ENCODE measurements at regions not wholly inside any gene's neighbourhood (a gene's known extent, or its start where the extent isn't known, plus 50 kb on each side); places are given as distances from the start of the nearest gene placed in this dataset.

DNA sequence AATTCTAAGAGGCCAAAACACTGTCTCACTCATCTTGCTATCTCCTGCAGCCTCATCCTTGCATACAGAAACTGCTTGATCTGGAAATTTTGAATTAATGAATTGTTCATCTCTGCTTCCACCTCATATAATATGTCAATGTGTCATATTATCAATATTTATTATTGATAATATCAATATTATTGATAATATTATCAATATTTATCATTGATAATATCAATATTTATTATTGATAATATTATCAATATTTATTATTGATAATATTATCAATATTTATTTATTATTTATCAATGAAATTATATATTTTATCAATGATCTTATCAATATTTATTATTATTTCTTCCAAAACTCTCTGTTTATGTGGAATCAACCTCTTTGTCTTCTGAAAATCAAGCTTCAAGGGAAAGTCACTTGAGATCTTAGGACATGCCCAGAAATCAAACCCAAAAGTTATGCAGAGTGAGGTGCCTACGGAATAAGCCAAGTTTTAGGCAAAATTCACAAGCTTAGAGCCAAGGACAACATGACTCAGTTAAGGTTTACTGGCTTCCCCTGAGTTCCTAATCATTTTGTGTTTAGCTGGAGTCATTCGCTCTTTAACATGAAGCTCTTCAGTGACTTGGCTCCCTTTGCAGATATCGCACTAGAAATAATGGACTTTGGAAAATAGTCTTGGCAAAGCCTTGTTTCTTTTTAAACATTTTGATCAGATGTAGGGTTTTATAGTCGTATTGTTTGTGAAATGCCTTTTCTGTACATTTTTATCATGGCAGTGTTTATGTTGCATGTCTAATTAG is 297.1 kb upstream of the RARB start:
- no peak overlapping the region for H3K27ac Mint-ChIP-seq
- no peaks in the 10 kb centered on the region for H3K27me3 Mint-ChIP-seq
- peaks cover 61% of the 10 kb centered on the region for H3K9me3 Mint-ChIP-seq
- no peaks in the 10 kb centered on the region for H3K36me3 Mint-ChIP-seq (ENCODE audit: low read depth)
- no peaks in the 10 kb centered on the region for H3K4me1 Mint-ChIP-seq (ENCODE audit: low read depth)
- intact Hi-C loops (cut with micrococcal nuclease) = no loop called here
- H3K4me3 Mint-ChIP-seq = no peak overlapping the region

DNA sequence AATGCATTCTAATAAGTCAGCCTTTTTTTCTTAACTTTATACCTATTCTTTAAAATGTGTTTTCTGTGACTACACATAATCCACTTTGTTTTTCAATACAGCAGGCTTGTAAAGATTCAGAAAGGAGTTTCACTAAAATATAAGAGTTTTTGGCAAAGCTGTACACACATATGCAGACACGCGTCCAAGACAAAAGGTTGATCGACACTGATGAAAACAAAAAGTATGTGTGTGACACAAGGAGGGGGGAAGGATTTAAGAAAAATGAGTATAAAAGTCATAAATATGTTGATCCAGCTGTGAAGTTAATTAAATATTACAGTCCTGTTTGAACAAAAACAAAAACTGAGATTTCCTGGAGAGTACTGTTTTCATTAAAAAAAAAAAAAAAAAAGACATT is 294.5 kb upstream of the RARB start:
- intact Hi-C loops (cut with micrococcal nuclease) = no loop called here
- no peak overlapping the region for H3K4me3 Mint-ChIP-seq
- H3K27ac Mint-ChIP-seq = no peak overlapping the region
- no peaks in the 10 kb centered on the region for H3K27me3 Mint-ChIP-seq
- H3K9me3 Mint-ChIP-seq = peaks cover 52% of the 10 kb centered on the region
- H3K36me3 Mint-ChIP-seq (ENCODE audit: low read depth) = no peaks in the 10 kb centered on the region
- no peaks in the 10 kb centered on the region for H3K4me1 Mint-ChIP-seq (ENCODE audit: low read depth)

DNA sequence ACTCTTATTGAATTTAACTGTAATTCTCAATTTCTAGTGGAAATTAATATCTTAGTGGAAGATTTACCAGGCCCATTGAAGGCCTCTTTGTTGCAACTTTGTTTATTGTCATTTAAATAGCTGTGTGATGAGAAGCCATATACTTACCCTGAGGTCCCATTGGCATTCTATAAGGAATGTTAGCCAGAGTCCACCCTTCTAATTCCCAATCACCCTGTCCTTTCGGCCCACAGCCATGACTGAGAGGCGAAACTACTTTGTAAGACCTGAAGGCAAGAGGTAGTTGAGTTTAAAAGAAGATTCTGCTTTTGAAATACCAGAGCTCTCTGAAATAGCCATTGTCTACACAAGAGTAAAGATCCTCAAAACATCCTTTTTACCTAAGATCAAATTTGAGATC is 290.5 kb upstream of the RARB start:
- Mint-ChIP-seq H3K4me3 (no peak overlapping the region), H3K9me3 (peaks cover 33% of the 10 kb centered on the region), H3K4me1 (ENCODE audit: low read depth) (no peaks in the 10 kb centered on the region), H3K27me3 (no peaks in the 10 kb centered on the region), H3K27ac (no peak overlapping the region), H3K36me3 (ENCODE audit: low read depth) (no peaks in the 10 kb centered on the region)
- intact Hi-C loops (cut with micrococcal nuclease) = no loop called here

DNA sequence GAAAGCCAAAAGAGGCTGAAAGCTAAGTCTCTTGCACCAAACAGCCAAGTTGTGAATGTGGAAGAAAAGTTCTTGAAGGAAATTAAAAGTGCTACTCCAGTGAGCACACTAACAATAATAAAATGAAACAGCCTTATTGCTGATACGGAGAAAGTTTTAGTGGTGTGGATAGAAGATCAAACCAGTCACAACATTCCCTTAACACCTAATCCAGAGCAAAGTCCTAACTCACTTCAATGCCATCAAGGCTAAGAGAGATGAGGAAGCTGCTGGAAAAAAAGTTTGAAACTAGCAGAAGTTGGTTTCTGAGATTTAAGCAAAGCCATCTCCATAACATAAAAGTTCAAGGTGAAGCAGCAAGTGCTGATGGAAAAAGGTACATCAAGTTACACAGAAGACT is 288.8 kb upstream of the RARB start:
- H3K4me3 Mint-ChIP-seq = no peak overlapping the region
- H3K36me3 Mint-ChIP-seq (ENCODE audit: low read depth) = no peaks in the 10 kb centered on the region

DNA sequence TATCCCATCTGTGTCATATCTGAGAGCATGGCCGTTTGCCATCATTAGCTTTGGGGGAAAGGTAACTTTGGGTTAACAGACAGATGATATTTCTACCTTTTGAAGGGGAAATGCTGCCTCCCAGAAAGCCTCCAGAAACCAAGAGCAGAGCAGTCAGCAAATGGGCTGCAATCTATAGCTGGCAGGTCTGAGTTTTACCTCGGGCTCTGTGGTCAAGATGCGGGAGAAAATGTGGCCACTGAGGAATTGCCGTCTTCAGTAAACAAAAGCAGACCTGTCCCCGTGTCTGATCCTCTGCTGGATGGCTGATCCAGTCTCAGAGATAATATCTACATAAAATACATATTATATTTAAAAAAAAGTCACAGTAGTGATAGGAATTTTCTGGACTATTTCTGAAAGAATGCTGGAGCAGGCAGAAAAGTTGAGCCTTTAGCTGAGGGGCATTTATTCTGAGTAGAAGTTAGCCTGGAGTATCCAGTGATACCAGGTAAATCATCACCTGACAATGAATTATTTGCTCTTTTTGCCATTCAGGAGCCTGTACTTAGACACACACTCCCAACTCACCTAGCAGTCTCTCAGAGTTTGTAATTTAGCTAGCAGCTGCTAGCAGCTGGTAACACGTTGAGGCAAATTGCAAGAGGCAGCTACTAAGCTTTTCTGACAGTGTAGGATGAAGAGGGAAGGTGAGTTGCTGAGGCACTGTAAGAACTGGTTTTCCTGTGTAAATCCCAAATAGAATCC is 285.3 kb upstream of the RARB start:
- H3K27ac Mint-ChIP-seq = no peak overlapping the region
- H3K36me3 Mint-ChIP-seq (ENCODE audit: low read depth) = no peaks in the 10 kb centered on the region

More for the DNA sequence above, 288.8 kb upstream of the RARB start:
- Mint-ChIP-seq H3K9me3 (peaks cover 37% of the 10 kb centered on the region), H3K27ac (no peak overlapping the region), H3K27me3 (no peaks in the 10 kb centered on the region), H3K4me1 (ENCODE audit: low read depth) (no peaks in the 10 kb centered on the region)
- intact Hi-C loops (cut with micrococcal nuclease) = no loop called here

DNA sequence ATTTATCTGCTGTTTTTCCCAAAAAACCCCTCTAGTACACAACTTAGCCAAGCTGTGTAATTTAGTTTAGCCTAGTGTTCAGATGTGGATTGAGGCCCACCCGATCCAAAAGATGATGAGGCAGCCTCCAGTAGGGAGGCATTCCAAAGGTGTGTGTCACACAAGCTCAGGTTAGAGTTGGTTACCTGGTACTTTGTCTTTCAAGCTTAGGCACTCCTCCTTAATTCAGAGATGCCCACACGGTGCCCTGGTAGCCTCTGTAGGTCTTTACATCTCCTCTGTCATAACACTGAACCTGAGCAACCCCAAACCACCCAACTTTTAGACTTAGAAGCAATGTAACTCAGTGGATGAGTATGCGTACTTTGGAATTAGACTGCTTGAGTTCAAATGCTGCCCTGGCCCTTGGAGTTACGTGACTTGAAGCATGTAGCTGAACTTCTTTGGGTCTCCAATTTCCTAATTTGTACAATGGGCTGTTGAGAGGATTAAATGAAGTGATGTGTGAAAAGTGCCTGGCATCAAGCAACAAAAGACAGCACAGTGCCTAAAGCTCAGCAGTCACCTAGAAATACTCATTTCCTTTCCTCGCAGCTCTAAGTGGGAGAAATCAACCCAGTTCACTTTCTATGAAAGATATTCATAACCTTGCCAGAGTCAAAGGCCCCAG is 284.6 kb upstream of the RARB start:
- intact Hi-C loops (cut with micrococcal nuclease) = no loop called here
- Mint-ChIP-seq H3K4me3 (no peak overlapping the region), H3K27me3 (no peaks in the 10 kb centered on the region), H3K9me3 (peaks cover 37% of the 10 kb centered on the region), H3K36me3 (ENCODE audit: low read depth) (no peaks in the 10 kb centered on the region), H3K4me1 (ENCODE audit: low read depth) (no peaks in the 10 kb centered on the region), H3K27ac (no peak overlapping the region)

More for the DNA sequence above, 285.3 kb upstream of the RARB start:
- no peaks in the 10 kb centered on the region for H3K27me3 Mint-ChIP-seq
- intact Hi-C loops (cut with micrococcal nuclease) = no loop called here
- no peaks in the 10 kb centered on the region for H3K4me1 Mint-ChIP-seq (ENCODE audit: low read depth)
- H3K4me3 Mint-ChIP-seq = no peak overlapping the region
- H3K9me3 Mint-ChIP-seq = peaks cover 37% of the 10 kb centered on the region

DNA sequence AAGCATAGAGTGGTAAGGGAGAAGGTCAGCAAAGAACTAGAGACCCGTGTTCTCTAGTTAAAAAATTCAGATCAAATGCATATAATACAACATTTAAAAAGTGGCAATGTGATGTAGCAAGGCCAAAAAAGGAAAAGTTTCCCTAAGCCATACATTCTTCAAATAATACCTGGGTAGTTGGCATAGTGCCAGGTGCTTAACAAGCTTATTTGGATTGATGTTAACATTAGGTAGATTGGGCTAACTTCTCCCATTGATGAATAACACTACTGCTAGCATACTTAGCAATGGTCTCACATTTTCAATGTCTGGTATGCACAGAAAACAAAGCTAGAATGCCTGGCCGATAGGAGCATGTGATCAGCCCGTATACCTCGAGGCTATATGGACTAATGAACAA is 283.6 kb upstream of the RARB start:
- Mint-ChIP-seq H3K9me3 (peaks cover 37% of the 10 kb centered on the region), H3K27me3 (no peaks in the 10 kb centered on the region), H3K27ac (no peak overlapping the region), H3K36me3 (ENCODE audit: low read depth) (no peaks in the 10 kb centered on the region), H3K4me1 (ENCODE audit: low read depth) (no peaks in the 10 kb centered on the region), H3K4me3 (no peak overlapping the region)
- intact Hi-C loops (cut with micrococcal nuclease) = no loop called here

DNA sequence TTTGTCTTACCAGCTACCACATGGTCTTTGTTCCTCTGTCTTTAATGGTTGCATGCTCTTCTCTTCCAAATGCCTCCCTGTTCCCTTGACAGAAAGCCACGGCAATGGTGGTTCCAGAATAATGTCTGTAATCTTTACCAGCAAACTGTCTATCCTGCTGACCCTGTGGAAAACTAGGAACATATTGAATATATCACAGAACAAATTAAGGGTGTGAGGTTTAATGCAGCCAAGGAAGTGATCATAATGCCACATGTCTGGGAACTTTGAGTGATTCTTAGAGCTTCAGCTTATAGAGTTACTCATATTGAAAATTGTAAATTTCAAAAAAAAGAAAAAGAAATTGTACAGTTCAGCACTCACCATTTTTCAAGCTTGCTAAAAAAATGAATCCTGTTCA is 282.9 kb upstream of the RARB start:
- no peaks in the 10 kb centered on the region for H3K4me1 Mint-ChIP-seq (ENCODE audit: low read depth)
- peaks cover 37% of the 10 kb centered on the region for H3K9me3 Mint-ChIP-seq
- intact Hi-C loops (cut with micrococcal nuclease) = no loop called here
- H3K27ac Mint-ChIP-seq = no peak overlapping the region
- no peaks in the 10 kb centered on the region for H3K36me3 Mint-ChIP-seq (ENCODE audit: low read depth)
- H3K4me3 Mint-ChIP-seq = no peak overlapping the region
- H3K27me3 Mint-ChIP-seq = no peaks in the 10 kb centered on the region

DNA sequence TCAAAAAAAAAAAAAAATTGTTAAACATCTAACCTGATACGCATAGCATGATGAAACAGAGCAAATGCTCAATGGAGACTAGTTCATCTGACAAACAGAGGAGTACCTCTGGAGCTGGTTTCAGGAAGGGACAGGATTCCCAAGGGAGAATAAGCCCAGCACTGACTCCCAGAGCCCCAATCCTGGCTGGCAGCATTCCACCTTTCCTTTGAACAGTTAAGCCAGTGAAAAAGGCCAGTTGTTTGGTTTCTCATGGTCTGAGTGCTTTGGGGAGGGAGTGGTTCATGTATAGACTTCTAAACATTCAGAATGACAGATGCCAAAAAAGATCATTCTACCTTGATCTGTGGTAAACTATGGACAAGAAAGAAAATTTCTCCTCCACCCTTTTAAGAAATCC is 277.9 kb upstream of the RARB start:
- H3K36me3 Mint-ChIP-seq (ENCODE audit: low read depth) = no peaks in the 10 kb centered on the region

DNA sequence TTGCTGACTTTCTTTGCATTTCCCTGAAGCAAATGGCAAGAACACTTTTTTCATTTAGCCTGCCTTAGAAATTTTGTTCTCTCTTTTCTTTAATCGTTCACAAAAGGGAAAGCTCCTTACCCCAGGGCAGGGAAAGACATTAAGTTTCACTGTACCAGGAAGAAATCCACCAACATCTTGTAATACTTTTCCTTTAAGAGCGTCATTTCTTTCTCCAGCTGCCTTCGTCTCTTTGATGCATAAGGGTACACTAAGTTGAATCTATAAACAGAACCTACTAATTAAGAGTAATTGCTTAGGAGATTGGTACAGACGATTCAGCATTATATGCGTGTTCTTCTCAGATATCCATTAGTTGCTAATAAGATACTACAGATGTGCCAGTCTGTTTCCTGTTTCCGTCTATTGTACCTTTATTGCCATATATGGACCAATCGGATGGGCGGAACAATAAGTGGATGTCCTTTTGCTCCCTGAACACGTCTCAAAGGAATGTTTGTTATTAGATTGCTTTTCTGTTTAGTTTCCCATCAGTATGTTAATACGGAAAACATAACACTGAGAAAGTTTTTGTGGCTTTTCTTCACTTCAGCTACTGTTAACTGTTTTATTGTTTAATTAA is 276.7 kb upstream of the RARB start:
- H3K9me3 Mint-ChIP-seq = peaks cover 17% of the 10 kb centered on the region
- H3K27me3 Mint-ChIP-seq = no peaks in the 10 kb centered on the region
- intact Hi-C loops (cut with micrococcal nuclease) = no loop called here
- H3K4me3 Mint-ChIP-seq = no peak overlapping the region
- no peaks in the 10 kb centered on the region for H3K4me1 Mint-ChIP-seq (ENCODE audit: low read depth)
- no peak overlapping the region for H3K27ac Mint-ChIP-seq
- no peaks in the 10 kb centered on the region for H3K36me3 Mint-ChIP-seq (ENCODE audit: low read depth)

More for the DNA sequence above, 277.9 kb upstream of the RARB start:
- Mint-ChIP-seq H3K27ac (no peak overlapping the region), H3K4me1 (ENCODE audit: low read depth) (no peaks in the 10 kb centered on the region), H3K9me3 (peaks cover 18% of the 10 kb centered on the region), H3K4me3 (no peak overlapping the region), H3K27me3 (no peaks in the 10 kb centered on the region)
- intact Hi-C loops (cut with micrococcal nuclease) = no loop called here

DNA sequence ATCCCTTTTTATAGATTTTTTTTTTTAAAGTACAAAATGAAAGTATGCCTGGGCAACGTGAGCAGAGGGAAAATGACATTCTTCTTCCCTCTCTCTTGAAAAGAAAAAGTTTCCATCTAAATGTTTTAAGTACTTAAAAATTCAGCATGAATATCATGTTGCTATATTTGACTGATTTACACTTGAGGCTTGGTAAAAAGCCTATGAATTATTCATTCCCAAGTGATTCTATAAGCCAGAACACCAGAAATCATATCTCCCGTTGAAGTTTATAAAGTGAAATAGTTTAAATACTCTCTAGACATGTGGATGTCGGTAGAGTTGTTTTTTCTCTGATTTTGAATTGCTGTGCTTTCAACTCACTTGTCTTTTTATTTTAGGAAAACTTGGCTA is 276.2 kb upstream of the RARB start:
- no peaks in the 10 kb centered on the region for H3K36me3 Mint-ChIP-seq (ENCODE audit: low read depth)
- intact Hi-C loops (cut with micrococcal nuclease) = no loop called here
- no peak overlapping the region for H3K4me3 Mint-ChIP-seq
- no peak overlapping the region for H3K27ac Mint-ChIP-seq
- peaks cover 15% of the 10 kb centered on the region for H3K9me3 Mint-ChIP-seq
- no peaks in the 10 kb centered on the region for H3K27me3 Mint-ChIP-seq
- H3K4me1 Mint-ChIP-seq (ENCODE audit: low read depth) = no peaks in the 10 kb centered on the region

DNA sequence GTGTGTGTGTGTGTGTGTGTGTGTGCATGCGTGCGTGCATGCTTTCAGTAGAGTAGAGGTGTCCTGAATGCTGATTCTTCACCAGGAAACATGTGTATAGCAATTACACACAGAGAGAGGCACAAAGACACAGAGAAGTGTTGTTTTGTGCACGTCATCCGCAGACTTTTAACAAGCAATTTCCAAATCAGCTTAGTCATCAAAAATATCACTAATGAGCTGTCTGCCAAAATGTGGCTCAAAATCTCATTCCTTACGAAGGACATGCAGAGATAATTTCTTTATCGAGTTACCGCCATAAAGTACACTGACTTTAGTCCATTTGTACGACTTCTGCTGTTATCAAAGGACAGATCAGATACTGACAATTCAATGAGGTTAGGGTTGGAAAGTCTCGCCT is 274.9 kb upstream of the RARB start:
- no peak overlapping the region for H3K27ac Mint-ChIP-seq
- no peaks in the 10 kb centered on the region for H3K4me1 Mint-ChIP-seq (ENCODE audit: low read depth)
- no peak overlapping the region for H3K4me3 Mint-ChIP-seq
- peaks cover 11% of the 10 kb centered on the region for H3K9me3 Mint-ChIP-seq
- no peaks in the 10 kb centered on the region for H3K27me3 Mint-ChIP-seq
- intact Hi-C loops (cut with micrococcal nuclease) = no loop called here
- no peaks in the 10 kb centered on the region for H3K36me3 Mint-ChIP-seq (ENCODE audit: low read depth)

DNA sequence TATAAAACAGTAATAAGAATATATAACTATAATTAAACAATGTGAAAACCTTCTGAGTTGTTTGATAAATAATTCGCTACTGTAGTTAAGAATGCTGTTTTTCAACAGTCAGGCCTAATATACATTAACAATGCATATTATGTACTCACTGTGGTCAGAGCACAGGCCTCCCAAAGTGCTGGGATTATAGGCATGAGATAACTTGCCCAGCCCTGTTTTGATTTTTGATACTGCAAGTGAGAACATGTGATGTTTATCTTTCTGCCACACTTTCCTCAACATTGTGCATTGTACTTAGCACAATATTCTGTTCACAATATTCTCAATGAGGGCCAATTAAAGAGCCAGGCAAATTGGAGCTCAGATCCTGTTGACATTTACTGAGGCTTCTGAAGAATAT is 274.5 kb upstream of the RARB start:
- no peaks in the 10 kb centered on the region for H3K4me1 Mint-ChIP-seq (ENCODE audit: low read depth)
- intact Hi-C loops (cut with micrococcal nuclease) = no loop called here
- H3K36me3 Mint-ChIP-seq (ENCODE audit: low read depth) = no peaks in the 10 kb centered on the region
- peaks cover 11% of the 10 kb centered on the region for H3K9me3 Mint-ChIP-seq
- H3K27ac Mint-ChIP-seq = no peak overlapping the region
- H3K27me3 Mint-ChIP-seq = no peaks in the 10 kb centered on the region
- no peak overlapping the region for H3K4me3 Mint-ChIP-seq

Data from dendritic cell treated with granulocyte-macrophage colony-stimulating factor and Interleukin-4, amounts not matched to agents 40 ng/mL and 50 ng/mL, for 4 days (primary cell).